Prostate gland (tissue), 2 donors: ENCODE measurements at regions not wholly inside any gene's neighbourhood (a gene's known extent, or its start where the extent isn't known, plus 50 kb on each side); places are given as distances from the start of the nearest gene placed in this dataset.

Experiments
- CTCF ChIP-seq, 4 experiments: fragments of 200-600 bp in 2 of 4; fragments of 450-650 bp in 2 of 4; sonication (generic) in 2 of 4; IDR thresholded peaks; 1 replicate in 3 of 4; 2 replicates in 1 of 4; pipeline ENCODE4 v1.5.1; 2016 to 2019; ENCODE audit warnings: antibody characterized with exemption in 4 of 4, mild to moderate bottlenecking in 2 of 4, moderate library complexity in 2 of 4
- POLR2A ChIP-seq: fragments of 450-650 bp; IDR thresholded peaks from one replicate; pipeline ENCODE4 v1.6.1; 2016; ENCODE audit warnings: antibody characterized with exemption, mild to moderate bottlenecking

GRCh38 chr10:113259576-113260226 is 293.2 kb upstream of the HABP2 start:
- TF ChIP-seq POLR2A (no peak), CTCF (IDR thresholded peaks at IDR 0.05) (no peak)
